HepG2 (cell line): ENCODE measurements at regions not wholly inside any gene's neighbourhood (a gene's known extent, or its start where the extent isn't known, plus 50 kb on each side); places are given as distances from the start of the nearest gene placed in this dataset.

Experiments
- BRCA1 ChIP-seq: sonication (generic); formaldehyde crosslinking; IDR thresholded peaks from 2 replicates; pipeline ENCODE4 v1.4.0; 2020; ENCODE audit warnings: missing genetic modification reagents
- CTCF ChIP-seq: sonication (generic); formaldehyde crosslinking; IDR thresholded peaks from 2 replicates; pipeline ENCODE4 v1.5.0; 2020; ENCODE audit warnings: mild to moderate bottlenecking, missing genetic modification reagents, moderate library complexity
- EEA1 ChIP-seq: sonication (generic); formaldehyde crosslinking; IDR thresholded peaks from 2 replicates; pipeline ENCODE4 v1.5.1; 2020; ENCODE audit warnings: mild to moderate bottlenecking, missing genetic modification reagents, borderline replicate concordance
- POLR2A ChIP-seq, 2 experiments: IDR thresholded peaks; 2 replicates each; pipeline ENCODE4 v1.6.1; 2011; ENCODE audit warnings: low read depth in 2 of 2, low read length in 2 of 2, mild to moderate bottlenecking in 1 of 2, moderate library complexity in 1 of 2; ENCODE audit not compliant: insufficient read depth in 1 of 2
- SALL2 ChIP-seq: sonication (generic); formaldehyde crosslinking; IDR thresholded peaks from 2 replicates; pipeline ENCODE4 v1.8.1; 2023; ENCODE audit warnings: mild to moderate bottlenecking, missing genetic modification reagents, inconsistent platforms
- SUZ12 ChIP-seq: fragments of 150-350 bp; IDR thresholded peaks from 2 replicates; pipeline ENCODE4 v1.6.1; 2014; ENCODE audit warnings: low read depth, low read length
- TBL1XR1 ChIP-seq: fragments of 150-350 bp; IDR thresholded peaks from 2 replicates; pipeline ENCODE4 v1.6.1; 2014; ENCODE audit warnings: borderline replicate concordance, low read length; ENCODE audit not compliant: partially characterized antibody
- ZNF17 ChIP-seq: sonication (generic); formaldehyde crosslinking; IDR thresholded peaks from 2 replicates; pipeline ENCODE4 v1.5.0; 2020; ENCODE audit warnings: mild to moderate bottlenecking, missing genetic modification reagents
- ZNF776 ChIP-seq: sonication (generic); formaldehyde crosslinking; IDR thresholded peaks from 2 replicates; pipeline ENCODE4 v1.4.0; 2020; ENCODE audit warnings: mild to moderate bottlenecking, missing genetic modification reagents

- TF ChIP-seq SALL2 (CRISPR knock-in tag) (no peak), BRCA1 (CRISPR knock-in tag) (no peak), TBL1XR1 (no peak), ZNF17 (CRISPR knock-in tag) (no peak), SUZ12 (no peak), POLR2A (IDR thresholded peaks at IDR 0.05; ENCODE audit: insufficient read depth in 1 of 2, low read depth in 2 of 2, low read length in 2 of 2) (no peak), CTCF (CRISPR knock-in tag) (no peak), EEA1 (CRISPR knock-in tag) (no peak), ZNF776 (CRISPR knock-in tag) (no peak)
Measured at GRCh38 chr6:156703719-156704118, 73.5 kb upstream of the ARID1B start.
